ENCODE measurements at regions not wholly inside any gene's neighbourhood (a gene's known extent, or its start where the extent isn't known, plus 50 kb on each side); places are given as distances from the start of the nearest gene placed in this dataset.

GRCh38 chrX:145654486-145654885 lies 163.1 kb upstream of the SLITRK2 start:
- no peak overlapping the region for H3K4me3 ChIP-seq
- no peak for DNase-seq
- intact Hi-C loops (cut with DNase I): no loop called here
- no peak overlapping the region for H3K27ac ChIP-seq
- ATAC-seq: no peak
- H3K4me1 ChIP-seq: no peaks in the 10 kb centered on the region
- H3K36me3 ChIP-seq: no peaks in the 10 kb centered on the region
- peaks cover 0 to 4% of the 10 kb centered on the region in 2 donors for H3K27me3 ChIP-seq
- 51% methylated on average over 5 of the region's 5 CpGs for WGBS (ENCODE audit: insufficient coverage, low coverage, low lambda C conversion rate, missing lambda C conversion rate)
- no peaks in the 10 kb centered on the region for H3K9me3 ChIP-seq
- TF ChIP-seq POLR2A (IDR thresholded peaks at IDR 0.05) (no peak), CTCF (IDR thresholded peaks at IDR 0.05) (no peak)

GRCh38 chrX:145673841-145674240 lies 143.8 kb upstream of the SLITRK2 start:
- Histone ChIP-seq H3K4me1 (no peaks in the 10 kb centered on the region), H3K36me3 (no peaks in the 10 kb centered on the region), H3K9me3 (no peaks in the 10 kb centered on the region), H3K27me3 (no peaks in the 10 kb centered on the region), H3K27ac (no peak overlapping the region), H3K4me3 (no peak overlapping the region)
- DNase-seq (no peak), ATAC-seq (no peak)
- TF ChIP-seq CTCF (IDR thresholded peaks at IDR 0.05) (no peak), POLR2A (IDR thresholded peaks at IDR 0.05) (no peak)
- WGBS (ENCODE audit: insufficient coverage, low coverage, low lambda C conversion rate, missing lambda C conversion rate): 65% methylated on average over 4 of the region's 4 CpGs
- intact Hi-C loops (cut with DNase I): no loop called here

DNA sequence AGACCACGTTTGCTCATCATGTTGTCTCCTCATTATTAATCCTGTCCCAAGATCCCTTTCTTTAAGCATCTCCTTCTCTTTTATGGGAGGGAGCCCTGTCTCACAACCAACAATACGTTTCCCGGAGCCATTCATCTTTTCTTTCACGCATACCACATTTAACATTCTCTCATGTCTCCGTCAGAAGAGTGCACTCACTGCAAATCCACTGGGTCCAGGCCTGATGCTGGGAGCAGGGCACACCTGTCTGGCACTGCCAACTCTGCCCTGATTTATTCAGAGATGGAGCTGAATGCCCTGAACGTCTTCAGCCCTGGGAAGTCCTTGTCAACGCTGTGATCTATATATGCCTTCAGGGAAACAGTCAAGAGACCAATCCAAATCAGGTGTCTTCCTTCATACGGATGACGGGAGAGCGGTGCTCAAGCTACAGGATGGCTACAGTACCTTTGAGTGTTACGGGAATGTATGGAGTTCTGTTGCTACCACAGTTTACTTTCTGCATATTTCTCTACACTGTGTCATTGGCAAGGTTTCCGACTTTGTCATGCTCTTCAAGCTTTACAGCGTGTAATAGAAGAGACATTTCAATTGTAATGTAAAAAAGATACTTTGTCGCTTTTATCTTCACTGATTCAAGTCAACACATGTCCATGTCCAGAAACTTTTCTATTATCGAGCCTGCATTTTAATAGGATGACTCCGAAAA lies 140.4 kb upstream of the SLITRK2 start:
- ATAC-seq: no peak
- Histone ChIP-seq H3K36me3 (no peaks in the 10 kb centered on the region), H3K9me3 (no peaks in the 10 kb centered on the region), H3K4me1 (no peaks in the 10 kb centered on the region), H3K27me3 (no peaks in the 10 kb centered on the region), H3K27ac (no peak overlapping the region), H3K4me3 (no peak overlapping the region)
- DNase-seq: no peak
- WGBS (ENCODE audit: insufficient coverage, low coverage, low lambda C conversion rate, missing lambda C conversion rate): 57% methylated on average over 14 of the region's 16 CpGs
- intact Hi-C loops (cut with DNase I): no loop called here
- TF ChIP-seq CTCF (IDR thresholded peaks at IDR 0.05) (no peak), POLR2A (IDR thresholded peaks at IDR 0.05) (no peak)

- intact Hi-C loops (cut with DNase I): no loop called here
- no peak overlapping the region for H3K4me3 ChIP-seq
- H3K36me3 ChIP-seq: no peaks in the 10 kb centered on the region
- H3K27ac ChIP-seq: no peak overlapping the region
- no peak for ATAC-seq
- no peaks in the 10 kb centered on the region for H3K9me3 ChIP-seq
- no peak for TF ChIP-seq POLR2A (IDR thresholded peaks at IDR 0.05)
- TF ChIP-seq CTCF (IDR thresholded peaks at IDR 0.05): no peak
- H3K27me3 ChIP-seq: no peaks in the 10 kb centered on the region
- no peak for DNase-seq
- no peaks in the 10 kb centered on the region for H3K4me1 ChIP-seq
- WGBS (ENCODE audit: insufficient coverage, low coverage, low lambda C conversion rate, missing lambda C conversion rate): 43% methylated on average over 9 of the region's 9 CpGs
Measured at GRCh38 chrX:145682518-145683298, 134.9 kb upstream of the SLITRK2 start.
